Muscle of back (tissue), 3 donors: ENCODE measurements at regions not wholly inside any gene's neighbourhood (a gene's known extent, or its start where the extent isn't known, plus 50 kb on each side); places are given as distances from the start of the nearest gene placed in this dataset.

Source experiments
- DNase-seq, 3 donors: peaks; one replicate each; pipeline versions ENCODE4 v3.0.0 to v3.0.0-alpha.2; 2013

DNA sequence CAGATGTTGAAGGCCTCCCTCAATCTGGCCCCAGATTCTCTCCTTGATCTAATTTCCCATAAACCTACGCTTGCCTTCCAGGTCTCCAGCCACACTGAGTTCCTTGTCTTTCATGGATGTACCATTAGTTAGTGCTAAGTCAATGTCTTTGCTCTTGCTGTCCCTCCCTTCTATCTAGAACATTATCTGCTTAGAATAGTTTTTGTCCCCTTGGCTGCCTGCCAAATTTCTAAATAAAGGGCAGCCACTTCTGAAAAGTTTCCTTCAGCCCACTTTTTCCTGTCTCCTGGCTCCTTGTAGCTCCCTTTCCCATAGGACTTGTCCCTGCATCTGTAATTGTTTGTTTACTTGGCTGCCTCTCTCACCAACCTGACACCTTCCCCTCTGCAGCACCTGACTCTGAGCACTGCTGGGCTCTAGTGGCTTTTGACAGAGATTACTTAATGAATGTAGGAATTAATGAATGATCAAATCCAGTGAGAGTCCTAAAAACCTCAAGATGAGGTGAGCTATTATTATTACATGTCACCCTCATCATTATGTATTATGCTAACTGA is 58.3 kb downstream of the CXCL12 start:
- DNase-seq: peak in 1 of 3 donors; percentile 26

DNA sequence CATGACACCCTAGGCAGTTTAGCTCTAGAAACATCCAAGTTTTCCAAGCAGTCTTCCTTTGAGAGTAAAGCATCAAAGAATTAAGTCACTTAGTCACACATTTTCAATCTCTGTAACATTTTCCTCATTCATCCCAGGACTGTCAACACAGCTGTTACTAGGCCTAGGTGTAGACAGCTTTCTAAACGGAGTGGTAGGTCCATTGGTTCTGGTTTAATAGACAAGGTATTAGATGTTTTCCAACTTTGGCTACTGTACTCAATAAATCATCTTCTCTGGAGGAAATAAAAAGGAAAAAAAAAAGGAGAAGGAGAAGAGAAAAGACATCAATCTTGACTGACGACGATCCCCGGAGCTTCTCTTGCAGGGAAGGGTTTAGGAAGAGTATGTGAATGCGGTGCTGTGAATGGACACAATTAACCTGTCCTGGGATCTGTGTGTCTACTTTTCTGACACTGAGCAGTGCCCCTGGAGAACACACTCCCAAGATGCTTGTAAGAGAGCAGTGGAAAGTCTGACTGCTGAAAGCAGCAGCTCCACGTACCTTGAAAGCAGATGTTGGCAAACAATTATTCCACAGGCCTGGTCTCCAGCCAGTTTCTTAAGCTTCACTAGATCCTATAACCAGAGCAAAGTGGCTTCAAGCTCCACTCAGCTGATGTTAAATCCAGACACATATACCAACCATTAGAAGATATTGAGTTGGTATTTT is 59.1 kb downstream of the CXCL12 start:
- peak in 2 of 3 donors; percentile 16 to 39 for DNase-seq

- DNase-seq: no peak
These were observed 59.7 kb downstream of the CXCL12 start for GRCh38 chr10:44325157-44325556.

GRCh38 chr10:44323838-44324237 is 61.1 kb downstream of the CXCL12 start:
- DNase-seq: no peak

DNA sequence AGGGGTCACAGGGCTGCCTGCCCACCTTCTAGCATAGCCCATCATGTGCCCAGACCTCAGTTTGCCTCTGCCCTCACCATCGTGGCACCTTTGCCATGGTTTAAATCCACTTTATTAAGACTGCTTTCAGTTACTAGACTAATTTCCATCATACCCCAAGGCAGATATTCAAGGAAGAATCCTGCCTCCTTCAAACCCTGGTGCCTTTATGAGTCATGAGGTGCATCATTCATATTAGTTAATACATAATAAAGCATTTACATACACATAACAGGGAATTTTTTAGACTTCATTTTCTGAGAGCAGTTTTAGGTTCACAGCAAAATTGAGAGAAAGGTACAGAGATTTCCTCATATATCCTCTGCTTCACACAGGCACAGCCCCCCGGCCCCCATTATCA is 62.8 kb downstream of the CXCL12 start:
- no peak for DNase-seq

DNA sequence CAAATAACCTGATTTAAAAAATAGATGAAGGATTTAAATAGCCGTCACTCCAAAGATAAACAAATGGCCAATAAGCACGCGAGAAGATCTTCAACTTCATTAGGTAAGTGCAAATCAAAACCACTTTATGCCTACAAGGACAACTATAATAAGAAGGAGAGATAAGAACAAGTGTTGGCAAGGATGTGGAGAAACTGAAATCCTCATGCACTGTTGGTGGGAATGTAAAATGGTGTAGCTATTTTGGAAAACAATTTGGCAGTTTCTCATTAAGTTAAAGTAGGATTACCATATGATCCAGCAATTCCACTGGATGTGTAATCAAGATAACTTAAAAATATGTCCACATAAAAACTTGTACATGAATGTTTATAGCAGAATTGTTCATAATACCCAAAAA is 64.1 kb downstream of the CXCL12 start:
- no peak for DNase-seq

GRCh38 chr10:44317856-44318255 is 67.0 kb downstream of the CXCL12 start:
- DNase-seq: no peak

GRCh38 chr10:44316922-44317215 is 68.0 kb downstream of the CXCL12 start:
- DNase-seq: no peak

DNA sequence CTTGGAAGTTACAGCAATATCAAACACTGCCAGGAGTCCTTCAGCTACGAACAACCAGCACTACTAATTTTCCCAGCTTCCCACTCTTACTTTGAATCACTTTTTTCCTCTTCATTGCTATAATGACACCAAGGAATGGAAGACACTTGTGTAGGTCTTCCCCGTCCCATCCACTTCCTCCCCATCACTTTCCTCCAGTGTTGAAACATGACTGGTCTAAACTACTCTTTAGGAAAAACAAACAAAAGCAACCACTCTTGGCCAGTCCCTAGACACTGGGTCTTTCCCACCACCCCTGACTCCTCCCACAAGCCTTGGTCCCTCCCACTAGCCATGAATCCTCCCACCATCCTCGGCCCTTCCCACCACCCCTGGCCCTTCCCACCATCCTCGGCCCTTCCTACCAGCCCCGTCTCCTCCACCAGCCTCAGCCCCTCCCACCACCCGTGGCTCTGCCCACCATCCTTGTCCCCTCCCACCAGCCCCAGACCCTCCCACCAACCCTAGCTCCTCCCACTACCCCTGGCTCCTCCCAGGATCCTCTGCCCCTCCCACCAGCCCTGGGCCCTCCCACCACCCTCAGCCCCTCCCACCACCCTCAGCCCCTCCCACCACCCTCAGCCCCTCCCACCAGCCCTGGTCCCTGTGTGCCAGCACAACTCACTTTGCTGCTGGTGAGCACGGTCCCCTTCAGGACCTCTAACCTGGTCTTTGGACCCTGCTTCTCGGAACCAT is 68.5 kb downstream of the CXCL12 start:
- DNase-seq: no peak

- DNase-seq: no peak
These were observed 70.0 kb downstream of the CXCL12 start for GRCh38 chr10:44314802-44315460.

DNA sequence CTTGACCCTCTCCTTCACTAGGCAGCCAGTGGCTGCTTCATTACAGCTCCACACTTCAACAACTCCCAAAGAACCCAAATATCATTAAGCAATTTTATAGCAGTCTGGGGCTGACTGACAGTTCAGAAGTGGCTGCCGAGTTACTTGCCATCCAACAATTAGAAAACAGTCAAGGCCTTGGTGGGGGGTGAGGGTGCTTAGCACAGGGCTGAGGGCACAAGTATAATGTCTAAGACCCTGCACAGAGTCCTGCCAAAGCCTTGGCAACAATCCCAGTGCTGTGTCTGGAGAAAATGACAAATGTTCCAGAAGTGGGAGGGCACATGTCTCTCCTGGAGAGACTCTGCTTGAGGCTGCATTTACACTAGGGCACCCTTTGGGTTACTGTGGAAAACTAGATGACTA is 71.1 kb downstream of the CXCL12 start:
- DNase-seq: peak in 1 of 3 donors; percentile 17

- no peak for DNase-seq
These were observed 72.5 kb downstream of the CXCL12 start for GRCh38 chr10:44312401-44312800.

DNA sequence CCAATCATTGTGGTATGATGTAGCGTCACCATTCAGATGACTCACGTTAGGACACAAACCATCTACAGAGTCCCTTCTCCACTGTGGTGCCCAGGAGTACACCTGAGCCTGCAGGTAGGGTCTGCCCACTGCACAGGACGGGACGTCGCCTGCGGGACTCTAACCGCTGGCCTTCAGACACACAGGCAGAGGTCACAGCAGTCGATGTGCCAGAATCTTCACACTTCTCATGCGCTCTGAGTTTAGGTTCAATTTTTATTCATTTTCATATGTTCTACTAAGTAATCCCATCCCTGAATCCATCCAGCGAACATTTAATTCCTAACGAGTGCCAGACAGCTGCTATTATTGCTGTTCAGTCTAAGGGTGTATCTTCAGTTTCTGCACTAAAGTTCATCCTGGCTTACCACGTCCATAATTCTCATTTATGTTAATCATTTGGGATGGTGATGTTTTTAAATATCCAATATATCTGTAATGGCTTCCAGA is 73.3 kb downstream of the CXCL12 start:
- peak in 1 of 3 donors; percentile 68 for DNase-seq

DNA sequence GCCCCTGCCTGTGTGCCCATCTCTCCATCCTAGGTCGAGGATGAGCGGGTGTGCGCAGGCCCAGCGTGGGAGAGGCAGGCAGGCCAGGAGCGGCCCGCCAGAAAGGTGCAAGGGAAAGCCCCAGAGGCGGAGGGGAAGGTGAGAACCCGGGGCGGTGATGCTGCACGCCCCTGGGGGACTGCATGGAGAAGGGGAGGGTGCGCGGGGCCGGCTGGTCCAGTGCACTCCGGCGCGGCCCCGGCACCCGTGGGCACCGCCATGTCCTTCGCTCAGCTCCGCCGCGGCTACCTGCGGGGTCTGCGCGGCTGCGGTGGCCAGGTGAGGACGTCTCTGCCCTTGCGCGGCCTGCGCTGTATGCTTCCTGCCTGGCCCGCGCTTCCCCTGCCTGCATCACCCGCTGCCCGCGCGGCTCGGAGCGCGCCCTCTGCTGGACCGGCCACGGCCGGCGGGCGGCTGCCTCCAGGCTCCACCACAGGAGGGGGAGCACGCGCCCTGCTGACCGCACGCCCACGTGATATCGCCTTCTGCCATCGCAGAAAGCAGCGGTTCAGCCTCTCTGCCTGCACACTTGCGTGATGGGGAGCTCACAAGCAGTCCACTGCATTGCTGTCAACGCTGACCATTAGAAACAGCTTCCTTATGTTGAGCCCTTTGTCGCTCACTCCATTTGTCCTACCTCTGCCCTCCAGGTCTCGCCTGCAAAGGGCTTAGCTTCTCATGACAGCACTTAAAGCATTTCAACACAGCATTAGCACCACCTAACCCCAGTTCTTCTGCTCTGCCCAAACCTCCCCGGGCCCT is 73.9 kb downstream of the CXCL12 start:
- DNase-seq: peak; percentile 78 to 95 (median 88)

GRCh38 chr10:44309939-44310761 is 74.7 kb downstream of the CXCL12 start:
- no peak for DNase-seq

DNA sequence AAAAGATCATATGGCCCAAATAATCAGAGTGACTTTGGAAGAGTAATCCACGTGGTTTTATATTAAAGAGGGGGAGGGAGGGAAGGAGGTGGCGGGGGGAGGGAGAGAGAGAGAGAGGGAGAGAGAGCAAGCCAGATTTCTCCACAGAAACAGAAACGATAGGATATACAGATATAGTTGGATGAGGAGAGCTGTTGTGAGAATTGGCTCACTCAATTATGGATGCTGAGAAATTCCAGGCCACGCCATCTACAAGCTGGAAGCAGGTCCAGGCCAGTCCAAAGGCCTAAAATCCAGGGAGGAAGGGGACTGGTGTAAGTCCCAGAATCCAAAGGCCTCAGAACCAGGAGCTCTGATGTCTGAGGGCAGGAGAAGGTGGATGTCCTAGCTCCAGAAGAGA is 75.5 kb downstream of the CXCL12 start:
- no peak for DNase-seq

GRCh38 chr10:44308935-44309334 is 76.0 kb downstream of the CXCL12 start:
- DNase-seq: no peak

GRCh38 chr10:44307691-44308090 is 77.2 kb downstream of the CXCL12 start:
- DNase-seq: no peak

DNA sequence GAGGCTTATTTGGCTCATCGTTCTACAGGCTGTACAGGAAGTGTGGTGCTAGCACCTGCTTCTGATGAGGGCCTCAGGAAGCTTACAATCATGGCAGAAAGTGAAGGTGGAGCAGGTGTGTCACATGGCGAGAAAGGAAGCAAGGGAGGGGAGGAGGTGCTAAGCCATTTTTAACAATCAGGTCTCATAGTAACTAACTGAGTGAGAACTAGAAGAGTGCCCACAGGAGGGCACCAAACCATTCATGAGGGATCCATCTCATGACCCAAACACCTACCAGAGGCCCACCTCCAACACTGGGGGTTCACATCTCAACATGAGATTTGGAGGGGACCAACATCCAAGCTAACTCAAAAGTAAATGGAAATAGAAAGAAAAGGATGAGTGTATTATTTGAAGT is 78.1 kb downstream of the CXCL12 start:
- DNase-seq: no peak

- no peak for DNase-seq
These were observed 78.7 kb downstream of the CXCL12 start for GRCh38 chr10:44306147-44306710.
